ENCODE measurements at regions not wholly inside any gene's neighbourhood (a gene's known extent, or its start where the extent isn't known, plus 50 kb on each side); places are given as distances from the start of the nearest gene placed in this dataset.
"Not testable (repeated sequence)": the region's sequence is repeated elsewhere in the genome, so short reads cannot be mapped to it uniquely, and the experiment has no call there.

- H3K9me3 ChIP-seq (replicated peaks) = peaks cover 7% of the 10 kb centered on the region
- no peak overlapping the region for H3K27ac ChIP-seq
- no peaks in the 10 kb centered on the region for H3K27me3 ChIP-seq
- H3K36me3 ChIP-seq = no peaks in the 10 kb centered on the region
- H3K4me1 ChIP-seq = no peaks in the 10 kb centered on the region
- no peak overlapping the region for H3K4me3 ChIP-seq
- DNase-seq = no peak
These were observed 236.2 kb upstream of the NRIP1 start for GRCh38 chr21:15301014-15301413.

GRCh38 chr21:15301736-15302135 is 236.9 kb upstream of the NRIP1 start:
- Histone ChIP-seq H3K9me3 (replicated peaks) (peaks cover 7% of the 10 kb centered on the region), H3K4me1 (no peaks in the 10 kb centered on the region), H3K4me3 (no peak overlapping the region), H3K36me3 (no peaks in the 10 kb centered on the region), H3K27me3 (no peaks in the 10 kb centered on the region), H3K27ac (no peak overlapping the region)
- no peak for DNase-seq

- H3K27me3 ChIP-seq = no peaks in the 10 kb centered on the region
- H3K27ac ChIP-seq = no peak overlapping the region
- H3K36me3 ChIP-seq = no peaks in the 10 kb centered on the region
- no peak overlapping the region for H3K4me3 ChIP-seq
- no peaks in the 10 kb centered on the region for H3K4me1 ChIP-seq
- H3K9me3 ChIP-seq (replicated peaks) = no peaks in the 10 kb centered on the region; the same call in none of the 2 replicates
- no peak for DNase-seq
These were observed 241.5 kb upstream of the NRIP1 start for GRCh38 chr21:15306271-15306670.

- H3K27ac ChIP-seq = no peak overlapping the region
- H3K4me1 ChIP-seq = no peaks in the 10 kb centered on the region
- DNase-seq = no peak
- H3K4me3 ChIP-seq = no peak overlapping the region
- no peaks in the 10 kb centered on the region for H3K36me3 ChIP-seq
- H3K27me3 ChIP-seq = no peaks in the 10 kb centered on the region
- no peaks in the 10 kb centered on the region; the same call in 1 of the 2 replicates for H3K9me3 ChIP-seq (replicated peaks)
These were observed 243.5 kb upstream of the NRIP1 start for GRCh38 chr21:15308333-15308732.

- H3K27me3 ChIP-seq = no peaks in the 10 kb centered on the region
- no peaks in the 10 kb centered on the region; the same call in 1 of the 2 replicates for H3K9me3 ChIP-seq (replicated peaks)
- no peak overlapping the region for H3K4me3 ChIP-seq
- H3K36me3 ChIP-seq = no peaks in the 10 kb centered on the region
- H3K4me1 ChIP-seq = no peaks in the 10 kb centered on the region
- DNase-seq = no peak
- H3K27ac ChIP-seq = no peak overlapping the region
These were observed 244.3 kb upstream of the NRIP1 start for GRCh38 chr21:15309022-15309590.

GRCh38 chr21:15309721-15310120 is 244.9 kb upstream of the NRIP1 start:
- Histone ChIP-seq H3K27ac (no peak overlapping the region), H3K36me3 (no peaks in the 10 kb centered on the region), H3K4me1 (no peaks in the 10 kb centered on the region), H3K27me3 (no peaks in the 10 kb centered on the region), H3K9me3 (replicated peaks) (no peaks in the 10 kb centered on the region; the same call in 1 of the 2 replicates), H3K4me3 (no peak overlapping the region)
- no peak for DNase-seq

- no peaks in the 10 kb centered on the region for H3K27me3 ChIP-seq
- no peaks in the 10 kb centered on the region for H3K36me3 ChIP-seq
- H3K4me1 ChIP-seq = no peaks in the 10 kb centered on the region
- DNase-seq = no peak
- H3K4me3 ChIP-seq = no peak overlapping the region
- no peaks in the 10 kb centered on the region for H3K9me3 ChIP-seq (replicated peaks)
- no peak overlapping the region for H3K27ac ChIP-seq
These were observed 246.7 kb upstream of the NRIP1 start for GRCh38 chr21:15311510-15311909.

GRCh38 chr21:15317034-15317433 is 252.2 kb upstream of the NRIP1 start:
- H3K27me3 ChIP-seq; DNase-seq; H3K4me3 ChIP-seq; H3K27ac ChIP-seq; H3K4me1 ChIP-seq; H3K9me3 ChIP-seq (replicated peaks); H3K36me3 ChIP-seq: not testable (repeated sequence)

GRCh38 chr21:15319727-15320126 is 254.9 kb upstream of the NRIP1 start:
- Histone ChIP-seq H3K4me3 (no peak overlapping the region), H3K27ac (no peak overlapping the region), H3K36me3 (no peaks in the 10 kb centered on the region), H3K27me3 (no peaks in the 10 kb centered on the region), H3K9me3 (replicated peaks) (no peaks in the 10 kb centered on the region), H3K4me1 (no peaks in the 10 kb centered on the region)
- no peak for DNase-seq

GRCh38 chr21:15324542-15324941 is 259.7 kb upstream of the NRIP1 start:
- DNase-seq = no peak
- H3K9me3 ChIP-seq (replicated peaks) = no peaks in the 10 kb centered on the region
- H3K27me3 ChIP-seq = no peaks in the 10 kb centered on the region
- H3K4me1 ChIP-seq = no peaks in the 10 kb centered on the region
- no peak overlapping the region for H3K4me3 ChIP-seq
- H3K36me3 ChIP-seq = no peaks in the 10 kb centered on the region
- no peak overlapping the region for H3K27ac ChIP-seq

GRCh38 chr21:15326032-15326867 is 261.4 kb upstream of the NRIP1 start:
- no peaks in the 10 kb centered on the region for H3K27me3 ChIP-seq
- H3K27ac ChIP-seq = no peak overlapping the region
- no peaks in the 10 kb centered on the region for H3K36me3 ChIP-seq
- DNase-seq = no peak
- no peaks in the 10 kb centered on the region for H3K4me1 ChIP-seq
- no peaks in the 10 kb centered on the region for H3K9me3 ChIP-seq (replicated peaks)
- no peak overlapping the region for H3K4me3 ChIP-seq

GRCh38 chr21:15327637-15328265 is 263.0 kb upstream of the NRIP1 start:
- DNase-seq = no peak
- Histone ChIP-seq H3K4me3 (no peak overlapping the region), H3K27ac (no peak overlapping the region), H3K36me3 (no peaks in the 10 kb centered on the region), H3K9me3 (replicated peaks) (no peaks in the 10 kb centered on the region; the same call in 1 of the 2 replicates), H3K27me3 (no peaks in the 10 kb centered on the region), H3K4me1 (no peaks in the 10 kb centered on the region)

- Histone ChIP-seq H3K9me3 (replicated peaks) (no peaks in the 10 kb centered on the region; the same call in 1 of the 2 replicates), H3K36me3 (no peaks in the 10 kb centered on the region), H3K27me3 (no peaks in the 10 kb centered on the region), H3K4me3 (no peak overlapping the region), H3K27ac (no peak overlapping the region), H3K4me1 (no peaks in the 10 kb centered on the region)
- no peak for DNase-seq
These were observed 264.4 kb upstream of the NRIP1 start for GRCh38 chr21:15329191-15329590.

- Histone ChIP-seq H3K27ac (no peak overlapping the region), H3K27me3 (no peaks in the 10 kb centered on the region)
- no peak for DNase-seq
These were observed 266.1 kb upstream of the NRIP1 start for GRCh38 chr21:15330872-15331271.

GRCh38 chr21:15332572-15332971 is 267.8 kb upstream of the NRIP1 start:
- no peak overlapping the region for H3K27ac ChIP-seq
- no peaks in the 10 kb centered on the region; the same call in 1 of the 2 replicates for H3K36me3 ChIP-seq
- no peaks in the 10 kb centered on the region for H3K4me1 ChIP-seq
- DNase-seq = no peak
- no peak overlapping the region for H3K4me3 ChIP-seq
- H3K9me3 ChIP-seq (replicated peaks) = no peaks in the 10 kb centered on the region; the same call in 1 of the 2 replicates
- H3K27me3 ChIP-seq = no peaks in the 10 kb centered on the region

More at GRCh38 chr21:15330872-15331271, 266.1 kb upstream of the NRIP1 start:
- Histone ChIP-seq H3K36me3 (no peaks in the 10 kb centered on the region; the same call in 1 of the 2 replicates), H3K4me1 (no peaks in the 10 kb centered on the region), H3K4me3 (no peak overlapping the region), H3K9me3 (replicated peaks) (no peaks in the 10 kb centered on the region; the same call in 1 of the 2 replicates)

Measured in SJCRH30 (cell line).